H1 (cell line): ENCODE measurements at regions not wholly inside any gene's neighbourhood (a gene's known extent, or its start where the extent isn't known, plus 50 kb on each side); places are given as distances from the start of the nearest gene placed in this dataset.

ENCODE experiments used
- CTCF ChIA-PET: fragments of 300-600 bp; sonication (Branson Sonifier 250); formaldehyde crosslinking; loops from one replicate; lab custom pipeline; 2021; ENCODE audit not compliant: partially characterized antibody; lab: Charles Lee
- POLR2A ChIA-PET: fragments of 300-600 bp; sonication (Branson Sonifier 250); formaldehyde crosslinking; loops from one replicate; lab custom pipeline; 2021; ENCODE audit warnings: inconsistent platforms; ENCODE audit not compliant: partially characterized antibody; lab: Charles Lee
- DNase-seq, 2 experiments: peaks; one replicate each; pipeline versions ENCODE4 v3.0.0 to v3.0.0-alpha.2; 2010 to 2022; ENCODE audit warnings: low spot score in 2 of 2, low read depth in 1 of 2, mixed read lengths in 1 of 2
- FAIRE-seq: peaks from 2 replicates; lab custom pipeline; 2011; peaks lifted over from hg19 to GRCh38; lab: Jason Lieb, UNC
- H2AFZ ChIP-seq: 2 replicates; pipeline ENCODE4 v1.8.1; 2012; ENCODE audit warnings: low read length, inconsistent platforms
- H2AK5ac ChIP-seq: 2 replicates; pipeline ENCODE4 v1.6.1; 2013; ENCODE audit warnings: low read depth, low read length
- H2BK120ac ChIP-seq: replicated peaks from 2 replicates; pipeline ENCODE3; 2013; ENCODE audit warnings: low read depth, low read length, inconsistent platforms
- H2BK12ac ChIP-seq: 2 replicates; pipeline ENCODE4 v1.6.1; 2013; ENCODE audit warnings: low read depth, low read length
- H2BK15ac ChIP-seq: 2 replicates; pipeline ENCODE4 v1.6.1; 2013; ENCODE audit warnings: low read length
- H2BK20ac ChIP-seq: 2 replicates; pipeline ENCODE4 v1.6.1; 2013; ENCODE audit warnings: low read length
- H2BK5ac ChIP-seq: 2 replicates; pipeline ENCODE4 v1.6.1; 2013; ENCODE audit warnings: low read depth, low read length
- H3K14ac ChIP-seq: 2 replicates; pipeline ENCODE4 v1.6.1; 2013; ENCODE audit warnings: inconsistent platforms; ENCODE audit not compliant: insufficient read length
- H3K18ac ChIP-seq: 2 replicates; pipeline ENCODE4 v1.6.1; 2013; ENCODE audit warnings: low read length; ENCODE audit errors: extremely low read depth
- H3K23ac ChIP-seq: 2 replicates; pipeline ENCODE4 v1.6.1; 2013; ENCODE audit warnings: inconsistent platforms; ENCODE audit not compliant: insufficient read length
- H3K23me2 ChIP-seq: 2 replicates; pipeline ENCODE4 v1.6.1; 2013; ENCODE audit warnings: low read depth, low read length
- H3K27ac ChIP-seq: 2 replicates; pipeline ENCODE4 v1.6.1; 2011; ENCODE audit warnings: low read depth, low read length, inconsistent platforms
- H3K27me3 ChIP-seq, 4 experiments: replicated peaks in 1 of 4; 1 replicate in 1 of 4; 2 replicates in 3 of 4; pipeline versions ENCODE4 v1.6.1 to v1.8.1; 2011 to 2013; ENCODE audit warnings: low read length in 3 of 4, mild to moderate bottlenecking in 3 of 4, inconsistent platforms in 2 of 4, mixed read lengths in 2 of 4, moderate library complexity in 1 of 4; ENCODE audit not compliant: control insufficient read depth in 3 of 4, insufficient read depth in 3 of 4; ENCODE audit errors: extremely low read depth in 1 of 4
- H3K36me3 ChIP-seq, 4 experiments: 2 replicates each; pipeline versions ENCODE4 v1.6.1 to v1.8.1; 2011 to 2013; ENCODE audit warnings: mild to moderate bottlenecking in 4 of 4, low read length in 3 of 4, moderate library complexity in 2 of 4, control low read depth in 1 of 4, inconsistent platforms in 1 of 4; ENCODE audit not compliant: insufficient read depth in 4 of 4, control insufficient read depth in 2 of 4
- H3K4ac ChIP-seq: replicated peaks from 2 replicates; pipeline ENCODE3; 2013; ENCODE audit warnings: low read length, low read depth, mixed read lengths, inconsistent platforms; ENCODE audit not compliant: insufficient read length
- H3K4me1 ChIP-seq, 4 experiments: replicated peaks in 1 of 4; 1 replicate in 1 of 4; 2 replicates in 3 of 4; pipeline versions ENCODE4 v1.6.1 to v1.8.1; 2011 to 2013; ENCODE audit warnings: low read length in 3 of 4, inconsistent platforms in 2 of 4, mixed read lengths in 1 of 4; ENCODE audit not compliant: insufficient read depth in 4 of 4, control insufficient read depth in 3 of 4
- H3K4me2 ChIP-seq, 2 experiments: 2 replicates each; pipeline versions ENCODE4 v1.6.1 to v1.8.1; 2011 to 2013; ENCODE audit warnings: low read depth in 2 of 2, low read length in 2 of 2, control low read depth in 1 of 2, inconsistent platforms in 1 of 2, mild to moderate bottlenecking in 1 of 2; ENCODE audit not compliant: insufficient read depth in 1 of 2
- H3K4me3 ChIP-seq, 4 experiments: fragments of 200-600, 300-600 bp in 1 of 4; sonication (generic), shearing (Covaris generic), sonication (Bioruptor Twin) in 1 of 4; 2 replicates each; pipeline versions ENCODE4 v1.5.1 to v1.8.1; 2011 to 2016; ENCODE audit warnings: low read length in 4 of 4, low read depth in 3 of 4, control low read depth in 2 of 4, inconsistent platforms in 2 of 4, mild to moderate bottlenecking in 2 of 4, mixed read lengths in 1 of 4, moderate library complexity in 1 of 4; ENCODE audit not compliant: insufficient read depth in 2 of 4; ENCODE audit errors: extremely low read depth in 1 of 4
- H3K56ac ChIP-seq: replicated peaks from 2 replicates; pipeline ENCODE3; 2013; ENCODE audit warnings: low read depth, mild to moderate bottlenecking, mixed read lengths, low read length, inconsistent platforms; ENCODE audit not compliant: insufficient read length
- H3K79me1 ChIP-seq: 2 replicates; pipeline ENCODE4 v1.6.1; 2013; ENCODE audit warnings: low read depth, low read length, control low read depth
- H3K79me2 ChIP-seq, 2 experiments: 2 replicates each; pipeline versions ENCODE4 v1.6.1 to v1.8.1; 2012 to 2013; ENCODE audit warnings: low read length in 2 of 2, mild to moderate bottlenecking in 2 of 2, inconsistent platforms in 1 of 2; ENCODE audit not compliant: insufficient read depth in 2 of 2, control insufficient read depth in 1 of 2
- H3K9ac ChIP-seq, 4 experiments: replicated peaks in 1 of 4; 1 replicate in 1 of 4; 2 replicates in 3 of 4; pipeline versions ENCODE4 v1.6.1 to v1.8.1; 2011 to 2013; ENCODE audit warnings: low read depth in 3 of 4, low read length in 3 of 4, control low read depth in 2 of 4, mild to moderate bottlenecking in 2 of 4, moderate library complexity in 2 of 4, inconsistent platforms in 1 of 4; ENCODE audit errors: extremely low read depth in 1 of 4
- H3K9me3 ChIP-seq, 2 experiments: 2 replicates each; pipeline versions ENCODE4 v1.6.1 to v1.8.1; 2012 to 2013; ENCODE audit warnings: mild to moderate bottlenecking in 2 of 2, moderate library complexity in 2 of 2, control low read depth in 1 of 2, inconsistent platforms in 1 of 2, low read depth in 1 of 2, low read length in 1 of 2, mixed read lengths in 1 of 2; ENCODE audit not compliant: insufficient read depth in 2 of 2
- H4K20me1 ChIP-seq, 2 experiments: replicated peaks in 1 of 2; 2 replicates each; pipeline versions ENCODE3 to v1.8.1; 2011 to 2013; ENCODE audit warnings: inconsistent platforms in 2 of 2, low read length in 2 of 2, mild to moderate bottlenecking in 1 of 2; ENCODE audit not compliant: insufficient read depth in 2 of 2, control insufficient read depth in 1 of 2
- H4K5ac ChIP-seq: 2 replicates; pipeline ENCODE4 v1.6.1; 2013; ENCODE audit warnings: low read length, low read depth, mixed read lengths, inconsistent platforms; ENCODE audit not compliant: insufficient read length
- H4K8ac ChIP-seq: 2 replicates; pipeline ENCODE4 v1.8.0; 2013; ENCODE audit warnings: mild to moderate bottlenecking, moderate library complexity, low read length, inconsistent platforms; ENCODE audit not compliant: insufficient read depth; ENCODE audit errors: extremely low read depth
- H4K91ac ChIP-seq: replicated peaks from 2 replicates; pipeline ENCODE3; 2013; ENCODE audit warnings: low read length, mixed read lengths, inconsistent platforms; ENCODE audit not compliant: insufficient read length
- ASH2L ChIP-seq: fragments of 200-600, 300-600 bp; sonication (generic); IDR thresholded peaks from one replicate; pipeline ENCODE4 v1.7.1; 2017; ENCODE audit warnings: low read length
- CBX5 ChIP-seq: fragments of 300-800, 300-1000 bp; sonication (generic); IDR thresholded peaks from 2 replicates; pipeline ENCODE4 v1.7.1; 2016; ENCODE audit warnings: antibody characterized with exemption, low read length, low read depth
- CEBPB ChIP-seq: IDR thresholded peaks from 2 replicates; pipeline ENCODE4 v1.6.1; 2012; ENCODE audit warnings: low read depth, low read length
- CHD2 ChIP-seq: IDR thresholded peaks from 2 replicates; pipeline ENCODE4 v1.6.1; 2012; ENCODE audit warnings: low read length, improper control_type of control experiment
- EGR1 ChIP-seq: IDR thresholded peaks from 2 replicates; pipeline ENCODE4 v1.6.1; 2011; ENCODE audit warnings: low read depth, low read length, borderline replicate concordance
- EP300 ChIP-seq, 2 experiments: IDR thresholded peaks; 1 replicate in 1 of 2; 2 replicates in 1 of 2; pipeline ENCODE4 v1.6.1; 2011 to 2012; ENCODE audit warnings: low read depth in 2 of 2, low read length in 2 of 2, mild to moderate bottlenecking in 2 of 2, borderline replicate concordance in 1 of 2, inconsistent platforms in 1 of 2, moderate library complexity in 1 of 2
- NRF1 ChIP-seq: IDR thresholded peaks from 2 replicates; pipeline ENCODE4 v1.6.1; 2011; ENCODE audit warnings: mild to moderate bottlenecking, low read depth, low read length, improper control_type of control experiment
- PHF8 ChIP-seq: fragments of 200-600 bp; sonication (generic); conservative IDR thresholded peaks from 2 replicates; pipeline ENCODE4 v1.7.1; 2012; ENCODE audit warnings: low read depth, mild to moderate bottlenecking, inconsistent platforms, low read length, moderate library complexity
- POLR2A ChIP-seq, 2 experiments: IDR thresholded peaks; 1 replicate in 1 of 2; 2 replicates in 1 of 2; pipeline ENCODE4 v1.6.1; 2011; ENCODE audit warnings: low read depth in 2 of 2, low read length in 2 of 2, mild to moderate bottlenecking in 2 of 2; ENCODE audit errors: control extremely low read depth in 1 of 2
- RBBP5 ChIP-seq: IDR thresholded peaks from 2 replicates; pipeline ENCODE4 v1.7.1; 2012; ENCODE audit warnings: low read depth, mild to moderate bottlenecking, inconsistent platforms, low read length, moderate library complexity, borderline replicate concordance
- SRF ChIP-seq: IDR thresholded peaks from 2 replicates; pipeline ENCODE4 v1.6.1; 2011; ENCODE audit warnings: mild to moderate bottlenecking, low read depth, low read length, moderate library complexity
- SUZ12 ChIP-seq: fragments of 200-600 bp; sonication (generic); IDR thresholded peaks from 2 replicates; pipeline ENCODE4 v1.6.1; 2012; ENCODE audit warnings: mild to moderate bottlenecking, inconsistent platforms, low read length, moderate library complexity, mixed read lengths
- TBP ChIP-seq: IDR thresholded peaks from 2 replicates; pipeline ENCODE4 v1.6.1; 2011; ENCODE audit warnings: low read depth, low read length, improper control_type of control experiment
- WGBS, 2 experiments: shearing (Covaris generic) in 1 of 2; methylation state at CpG; one replicate each; pipeline versions ENCODE4 v1.1.6 to v1.1.7; 2013 to 2015; ENCODE audit warnings: low lambda C conversion rate in 2 of 2, mixed read lengths in 2 of 2, inconsistent platforms in 1 of 2, low coverage in 1 of 2, missing lambda C conversion rate in 1 of 2; ENCODE audit not compliant: insufficient replicate concordance in 2 of 2, insufficient coverage in 1 of 2, insufficient read length in 1 of 2; ENCODE audit errors: extremely low coverage in 1 of 2, missing lambda C conversion rate in 1 of 2; 5-methylcytosine and 5-hydroxymethylcytosine counted together
- TF ChIP-seq, protein P1 (sequence below): IDR thresholded peaks from 2 replicates; pipeline ENCODE4 v1.6.1; 2012; ENCODE audit warnings: low read length, inconsistent platforms

DNA sequence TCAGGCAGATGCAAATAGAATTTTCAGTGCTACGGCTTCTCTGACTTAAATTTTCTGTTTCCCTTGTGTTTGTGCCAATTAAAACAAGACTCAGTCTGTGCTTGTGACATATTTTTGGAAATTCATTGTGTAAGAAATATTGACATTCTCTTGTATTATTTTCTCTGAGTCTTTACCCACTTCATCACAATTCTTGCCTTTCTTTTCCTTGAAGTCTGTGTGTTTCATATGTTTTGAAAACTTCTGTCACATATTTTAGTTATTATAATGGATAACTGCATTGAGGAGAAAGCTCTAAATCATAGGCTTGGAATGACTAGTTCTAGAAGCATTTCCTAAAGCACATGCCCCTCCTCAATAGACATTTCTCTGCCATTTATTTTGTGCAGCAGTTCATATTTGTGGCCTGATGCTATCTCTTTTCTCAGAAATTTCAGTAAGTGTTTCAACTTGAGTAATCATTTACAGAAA lies 206.6 kb downstream of the PALM2AKAP2 start:
- no peak overlapping the region for H3K27ac ChIP-seq
- no peak overlapping the region for H4K5ac ChIP-seq
- no peak overlapping the region for H2BK12ac ChIP-seq
- H3K18ac ChIP-seq: no peak overlapping the region
- no peaks in the 10 kb centered on the region for H3K36me3 ChIP-seq
- DNase-seq (no peak), FAIRE-seq (no peak)
- ChIA-PET CTCF (interaction anchor here (0.9 kb wide), 1 partner anchor 34 kb away, joined by 3 read pairs; no protein-coding TSS in a partner anchor), POLR2A (no interaction called here)
- no peak overlapping the region for H3K4me3 ChIP-seq
- no peak overlapping the region for H2BK120ac ChIP-seq
- no peak overlapping the region for H3K23ac ChIP-seq
- no peaks in the 10 kb centered on the region for H3K4me1 ChIP-seq
- no peaks in the 10 kb centered on the region for H3K27me3 ChIP-seq
- no peaks in the 10 kb centered on the region for H3K79me1 ChIP-seq
- H3K9ac ChIP-seq: no peak overlapping the region
- H3K4me2 ChIP-seq: no peak overlapping the region
- H2BK15ac ChIP-seq: no peak overlapping the region
- no peak overlapping the region for H2BK20ac ChIP-seq
- no peaks in the 10 kb centered on the region for H3K23me2 ChIP-seq
- no peak overlapping the region for H3K56ac ChIP-seq
- H2AK5ac ChIP-seq: no peak overlapping the region
- H3K79me2 ChIP-seq: no peaks in the 10 kb centered on the region
- no peak overlapping the region for H4K8ac ChIP-seq
- H2BK5ac ChIP-seq: no peak overlapping the region
- H4K20me1 ChIP-seq: no peaks in the 10 kb centered on the region
- no peak overlapping the region for H2AFZ ChIP-seq
- H3K14ac ChIP-seq: no peak overlapping the region
- H3K4ac ChIP-seq: no peak overlapping the region
- H4K91ac ChIP-seq: no peak overlapping the region
- peaks cover 0 to 3% of the 10 kb centered on the region in 2 experiments; a peak in 1 of 4 replicates for H3K9me3 ChIP-seq
- 100% methylated on average over 1 of the region's 1 CpG; no CpG with 5 or more reads in 1 of the 2 experiments for WGBS, 2 experiments
- TF ChIP-seq PHF8 (no peak), TBP (no peak), ASH2L (no peak), SUZ12 (no peak), SRF (no peak), POLR2A (IDR thresholded peaks at IDR 0.05; ENCODE audit: control extremely low read depth in 1 of 2, low read depth in 2 of 2, low read length in 2 of 2) (no peak), NRF1 (no peak), EP300 (IDR thresholded peaks at IDR 0.05; ENCODE audit: borderline replicate concordance in 1 of 2, low read depth in 2 of 2, low read length in 2 of 2) (no peak), EGR1 (no peak), CHD2 (no peak), CBX5 (no peak), CEBPB (no peak), RBBP5 (no peak)
- TF ChIP-seq, protein P1, sequence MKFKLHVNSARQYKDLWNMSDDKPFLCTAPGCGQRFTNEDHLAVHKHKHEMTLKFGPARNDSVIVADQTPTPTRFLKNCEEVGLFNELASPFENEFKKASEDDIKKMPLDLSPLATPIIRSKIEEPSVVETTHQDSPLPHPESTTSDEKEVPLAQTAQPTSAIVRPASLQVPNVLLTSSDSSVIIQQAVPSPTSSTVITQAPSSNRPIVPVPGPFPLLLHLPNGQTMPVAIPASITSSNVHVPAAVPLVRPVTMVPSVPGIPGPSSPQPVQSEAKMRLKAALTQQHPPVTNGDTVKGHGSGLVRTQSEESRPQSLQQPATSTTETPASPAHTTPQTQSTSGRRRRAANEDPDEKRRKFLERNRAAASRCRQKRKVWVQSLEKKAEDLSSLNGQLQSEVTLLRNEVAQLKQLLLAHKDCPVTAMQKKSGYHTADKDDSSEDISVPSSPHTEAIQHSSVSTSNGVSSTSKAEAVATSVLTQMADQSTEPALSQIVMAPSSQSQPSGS: no peak
